Mesodermal cell (in vitro differentiated cells): ENCODE measurements at regions not wholly inside any gene's neighbourhood (a gene's known extent, or its start where the extent isn't known, plus 50 kb on each side); places are given as distances from the start of the nearest gene placed in this dataset.
"Not testable (repeated sequence)": the region's sequence is repeated elsewhere in the genome, so short reads cannot be mapped to it uniquely, and the experiment has no call there.

Experiments
- H3K27ac ChIP-seq: 2 replicates; pipeline ENCODE4 v1.7.0; 2013; ENCODE audit warnings: mild to moderate bottlenecking, low read depth, low read length, moderate library complexity; ENCODE audit not compliant: severe bottlenecking
- H3K36me3 ChIP-seq: 2 replicates; pipeline ENCODE4 v1.7.1; 2013; ENCODE audit warnings: mild to moderate bottlenecking, low read length, moderate library complexity; ENCODE audit not compliant: control insufficient read depth, insufficient read depth
- H3K4me1 ChIP-seq: one replicate; pipeline ENCODE4 v1.7.1; 2013; ENCODE audit warnings: mild to moderate bottlenecking, low read length; ENCODE audit not compliant: insufficient read depth, control insufficient read depth, poor library complexity, severe bottlenecking
- H3K4me3 ChIP-seq: 2 replicates; pipeline ENCODE4 v1.7.0; 2013; ENCODE audit warnings: low read length, control low read depth, mild to moderate bottlenecking; ENCODE audit not compliant: insufficient read depth, poor library complexity, severe bottlenecking; ENCODE audit errors: extremely low read depth
- H3K9me3 ChIP-seq: 2 replicates; pipeline ENCODE4 v1.7.1; 2013; ENCODE audit warnings: mild to moderate bottlenecking, low read length, moderate library complexity; ENCODE audit not compliant: control insufficient read depth
- WGBS, 2 experiments: methylation state at CpG; one replicate each; pipeline ENCODE4 v1.1.5; 2013; ENCODE audit warnings: missing lambda C conversion rate in 2 of 2; ENCODE audit not compliant: insufficient coverage in 2 of 2; 5-methylcytosine and 5-hydroxymethylcytosine counted together

GRCh38 chr4:96395747-96396146 lies 555.9 kb downstream of the PDHA2 start:
- Histone ChIP-seq H3K4me1 (no peaks in the 10 kb centered on the region), H3K36me3 (no peaks in the 10 kb centered on the region), H3K4me3 (no peak overlapping the region), H3K9me3 (no peaks in the 10 kb centered on the region), H3K27ac (no peak overlapping the region)

GRCh38 chr4:96406742-96407141 lies 566.8 kb downstream of the PDHA2 start:
- Histone ChIP-seq H3K36me3 (no peaks in the 10 kb centered on the region), H3K9me3 (no peaks in the 10 kb centered on the region), H3K4me3 (no peak overlapping the region), H3K27ac (no peak overlapping the region), H3K4me1 (no peaks in the 10 kb centered on the region)
- WGBS, 2 experiments = 85 to 93% methylated on average over 3 of the region's 3 CpGs

GRCh38 chr4:96407225-96407624 lies 567.3 kb downstream of the PDHA2 start:
- H3K4me1 ChIP-seq = no peaks in the 10 kb centered on the region
- H3K36me3 ChIP-seq = no peaks in the 10 kb centered on the region
- H3K9me3 ChIP-seq = no peaks in the 10 kb centered on the region
- WGBS, 2 experiments = 80 to 100% methylated on average over 2 to 3 of the region's 4 CpGs
- no peak overlapping the region for H3K4me3 ChIP-seq
- H3K27ac ChIP-seq = no peak overlapping the region

- H3K36me3 ChIP-seq = no peaks in the 10 kb centered on the region
- no peak overlapping the region for H3K4me3 ChIP-seq
- H3K4me1 ChIP-seq = no peaks in the 10 kb centered on the region
- 88 to 94% methylated on average over 2 of the region's 5 CpGs for WGBS, 2 experiments
- no peak overlapping the region for H3K27ac ChIP-seq
- no peaks in the 10 kb centered on the region for H3K9me3 ChIP-seq
Measured at GRCh38 chr4:96407738-96408463, 568.0 kb downstream of the PDHA2 start.

GRCh38 chr4:96414853-96415252 lies 575.0 kb downstream of the PDHA2 start:
- H3K4me3 ChIP-seq, H3K27ac ChIP-seq, H3K9me3 ChIP-seq, H3K4me1 ChIP-seq, H3K36me3 ChIP-seq: not testable (repeated sequence)
- WGBS, 2 experiments = 96% methylated on average over 4 to 5 of the region's 21 CpGs

- H3K9me3 ChIP-seq = no peaks in the 10 kb centered on the region
Measured at GRCh38 chr4:96429657-96430056, 589.8 kb downstream of the PDHA2 start.

GRCh38 chr4:96431094-96431493 lies 591.2 kb downstream of the PDHA2 start:
- no CpG with 5 or more reads among the region's 2 CpGs for WGBS, 2 experiments
- Histone ChIP-seq H3K4me1 (no peaks in the 10 kb centered on the region), H3K36me3 (no peaks in the 10 kb centered on the region), H3K4me3 (no peak overlapping the region), H3K27ac (no peak overlapping the region), H3K9me3 (no peaks in the 10 kb centered on the region)

More at GRCh38 chr4:96429657-96430056, 589.8 kb downstream of the PDHA2 start:
- Histone ChIP-seq H3K4me1 (no peaks in the 10 kb centered on the region), H3K27ac (no peak overlapping the region), H3K36me3 (no peaks in the 10 kb centered on the region), H3K4me3 (no peak overlapping the region)

- WGBS, 2 experiments = 73 to 90% methylated on average over 2 to 3 of the region's 3 CpGs
- Histone ChIP-seq H3K36me3 (no peaks in the 10 kb centered on the region), H3K9me3 (peaks cover 25% of the 10 kb centered on the region)
Measured at GRCh38 chr4:96448315-96448872, 608.5 kb downstream of the PDHA2 start.

GRCh38 chr4:96455045-96455720 lies 615.3 kb downstream of the PDHA2 start:
- Histone ChIP-seq H3K36me3 (no peaks in the 10 kb centered on the region), H3K27ac (no peak overlapping the region), H3K4me3 (no peak overlapping the region), H3K9me3 (no peaks in the 10 kb centered on the region), H3K4me1 (no peaks in the 10 kb centered on the region)
- WGBS, 2 experiments = 81 to 97% methylated on average over 5 to 6 of the region's 6 CpGs

More at GRCh38 chr4:96448315-96448872, 608.5 kb downstream of the PDHA2 start:
- Histone ChIP-seq H3K27ac (no peak overlapping the region), H3K4me3 (no peak overlapping the region), H3K4me1 (no peaks in the 10 kb centered on the region)

- not testable (repeated sequence) for H3K36me3 ChIP-seq, H3K27ac ChIP-seq, H3K4me3 ChIP-seq, H3K4me1 ChIP-seq, H3K9me3 ChIP-seq
- WGBS, 2 experiments = 71% methylated on average over 2 of the region's 4 CpGs; no CpG with 5 or more reads in 1 of the 2 experiments
Measured at GRCh38 chr4:96458031-96458430, 618.1 kb downstream of the PDHA2 start.

GRCh38 chr4:96459105-96459504 lies 619.2 kb downstream of the PDHA2 start:
- no CpG with 5 or more reads among the region's 1 CpG for WGBS, 2 experiments
- Histone ChIP-seq H3K4me3 (no peak overlapping the region), H3K36me3 (no peaks in the 10 kb centered on the region), H3K9me3 (no peaks in the 10 kb centered on the region), H3K4me1 (no peaks in the 10 kb centered on the region), H3K27ac (no peak overlapping the region)
